OCI-LY3 (cell line): ENCODE measurements at regions not wholly inside any gene's neighbourhood (a gene's known extent, or its start where the extent isn't known, plus 50 kb on each side); places are given as distances from the start of the nearest gene placed in this dataset.
"Not testable (repeated sequence)": the region's sequence is repeated elsewhere in the genome, so short reads cannot be mapped to it uniquely, and the experiment has no call there.

Experiments
- H2AFZ ChIP-seq: fragments of 200-600, 300-600 bp; shearing (Covaris generic); 2 replicates; pipeline ENCODE4 v1.6.0; 2014; ENCODE audit warnings: antibody characterized with exemption, low read depth, low read length
- H3K27ac ChIP-seq: fragments of 200-600, 300-600 bp; sonication (generic); 2 replicates; pipeline ENCODE4 v1.5.1; 2014; ENCODE audit warnings: mild to moderate bottlenecking, low read length, moderate library complexity, mixed read lengths
- H3K27me3 ChIP-seq: fragments of 200-600, 300-600 bp; sonication (generic); 2 replicates; pipeline ENCODE4 v1.6.1; 2014; ENCODE audit warnings: low read depth, low read length, mixed read lengths
- H3K36me3 ChIP-seq: fragments of 200-600, 300-600 bp; sonication (generic); replicated peaks from 2 replicates; pipeline ENCODE3; 2014; ENCODE audit warnings: low read depth, low read length, mixed read lengths
- H3K4me1 ChIP-seq: fragments of 300-600, 200-600 bp; sonication (generic); 2 replicates; pipeline ENCODE4 v1.6.1; 2014; ENCODE audit warnings: low read length, mixed read lengths
- H3K4me2 ChIP-seq: fragments of 200-600, 300-600 bp; sonication (generic); 2 replicates; pipeline ENCODE4 v1.6.1; 2014; ENCODE audit warnings: low read length, mixed read lengths
- H3K4me3 ChIP-seq: fragments of 300-600, 200-600 bp; sonication (generic); 2 replicates; pipeline ENCODE4 v1.5.1; 2014; ENCODE audit warnings: antibody characterized with exemption, mild to moderate bottlenecking, low read length, moderate library complexity
- H3K79me2 ChIP-seq: fragments of 300-600, 200-600 bp; shearing (Covaris generic); 2 replicates; pipeline ENCODE4 v1.6.1; 2014; ENCODE audit warnings: mild to moderate bottlenecking, low read length, mixed read lengths
- H3K9ac ChIP-seq: fragments of 300-600, 200-600 bp; shearing (Covaris generic); 2 replicates; pipeline ENCODE4 v1.6.0; 2014; ENCODE audit warnings: mild to moderate bottlenecking, low read length, moderate library complexity
- H3K9me3 ChIP-seq: fragments of 200-600, 300-600 bp; shearing (Covaris generic); 2 replicates; pipeline ENCODE4 v1.6.1; 2014; ENCODE audit warnings: low read length, mixed read lengths; ENCODE audit not compliant: insufficient read depth
- H4K20me1 ChIP-seq: fragments of 200-600, 300-600 bp; sonication (generic); 2 replicates; pipeline ENCODE4 v1.6.1; 2016; ENCODE audit warnings: low read length, mixed read lengths; ENCODE audit not compliant: insufficient read depth
- EZH2phosphoT487 ChIP-seq: fragments of 200-600 bp; shearing (Covaris generic); IDR thresholded peaks from 2 replicates; pipeline ENCODE4 v1.6.1; 2018; ENCODE audit warnings: antibody characterized with exemption, mixed run types, low read depth
- TF ChIP-seq, protein P1 (sequence below): fragments of 200-600, 300-600 bp; sonication (generic); IDR thresholded peaks from 2 replicates; pipeline ENCODE4 v1.5.1; 2014; ENCODE audit warnings: antibody characterized with exemption, low read length, low read depth

GRCh38 chr3:145290010-145290409 is 871.0 kb downstream of the PLOD2 start:
- no peaks in the 10 kb centered on the region for H3K4me1 ChIP-seq
- H3K4me2 ChIP-seq = no peak overlapping the region
- no peak overlapping the region for H3K9ac ChIP-seq
- no peak overlapping the region for H3K27ac ChIP-seq
- H3K79me2 ChIP-seq = no peaks in the 10 kb centered on the region
- no peaks in the 10 kb centered on the region for H3K9me3 ChIP-seq
- no peak overlapping the region for H2AFZ ChIP-seq
- no peak overlapping the region for H3K4me3 ChIP-seq
- no peaks in the 10 kb centered on the region for H4K20me1 ChIP-seq
- H3K36me3 ChIP-seq = no peaks in the 10 kb centered on the region
- no peaks in the 10 kb centered on the region for H3K27me3 ChIP-seq
- no peak for TF ChIP-seq EZH2phosphoT487
- TF ChIP-seq, protein P1, sequence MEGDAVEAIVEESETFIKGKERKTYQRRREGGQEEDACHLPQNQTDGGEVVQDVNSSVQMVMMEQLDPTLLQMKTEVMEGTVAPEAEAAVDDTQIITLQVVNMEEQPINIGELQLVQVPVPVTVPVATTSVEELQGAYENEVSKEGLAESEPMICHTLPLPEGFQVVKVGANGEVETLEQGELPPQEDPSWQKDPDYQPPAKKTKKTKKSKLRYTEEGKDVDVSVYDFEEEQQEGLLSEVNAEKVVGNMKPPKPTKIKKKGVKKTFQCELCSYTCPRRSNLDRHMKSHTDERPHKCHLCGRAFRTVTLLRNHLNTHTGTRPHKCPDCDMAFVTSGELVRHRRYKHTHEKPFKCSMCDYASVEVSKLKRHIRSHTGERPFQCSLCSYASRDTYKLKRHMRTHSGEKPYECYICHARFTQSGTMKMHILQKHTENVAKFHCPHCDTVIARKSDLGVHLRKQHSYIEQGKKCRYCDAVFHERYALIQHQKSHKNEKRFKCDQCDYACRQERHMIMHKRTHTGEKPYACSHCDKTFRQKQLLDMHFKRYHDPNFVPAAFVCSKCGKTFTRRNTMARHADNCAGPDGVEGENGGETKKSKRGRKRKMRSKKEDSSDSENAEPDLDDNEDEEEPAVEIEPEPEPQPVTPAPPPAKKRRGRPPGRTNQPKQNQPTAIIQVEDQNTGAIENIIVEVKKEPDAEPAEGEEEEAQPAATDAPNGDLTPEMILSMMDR = no peak

GRCh38 chr3:145294572-145294971 is 866.4 kb downstream of the PLOD2 start:
- Histone ChIP-seq H3K27ac (no peak overlapping the region), H3K79me2 (no peaks in the 10 kb centered on the region), H2AFZ (no peak overlapping the region), H3K36me3 (no peaks in the 10 kb centered on the region), H3K4me1 (no peaks in the 10 kb centered on the region), H4K20me1 (no peaks in the 10 kb centered on the region), H3K4me2 (no peak overlapping the region), H3K27me3 (no peaks in the 10 kb centered on the region), H3K4me3 (no peak overlapping the region), H3K9me3 (no peaks in the 10 kb centered on the region), H3K9ac (no peak overlapping the region)
- TF ChIP-seq, protein P1 = no peak
- no peak for TF ChIP-seq EZH2phosphoT487

DNA sequence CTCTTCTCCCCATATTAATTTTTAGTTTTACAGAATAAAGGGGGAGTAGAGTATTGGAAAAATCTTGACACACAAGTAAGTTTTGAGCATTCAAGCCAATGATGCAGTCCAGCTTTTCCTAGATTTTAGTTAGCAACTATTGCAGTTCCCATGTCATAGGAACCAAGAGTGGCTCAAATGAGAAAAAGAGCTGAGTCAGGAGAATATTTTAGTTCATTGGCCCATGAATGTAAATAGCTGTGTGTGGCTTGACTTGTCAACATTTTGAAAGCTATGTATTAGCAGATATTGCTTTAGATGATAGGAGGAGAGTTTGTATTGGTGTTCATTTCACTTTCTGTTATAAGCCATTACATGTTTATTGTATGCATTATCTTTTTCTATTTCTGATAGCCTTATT is 853.7 kb downstream of the PLOD2 start:
- H3K4me3 ChIP-seq = no peak overlapping the region
- H3K4me1 ChIP-seq = no peaks in the 10 kb centered on the region
- H4K20me1 ChIP-seq = no peaks in the 10 kb centered on the region
- no peaks in the 10 kb centered on the region for H3K36me3 ChIP-seq
- no peaks in the 10 kb centered on the region for H3K9me3 ChIP-seq
- no peaks in the 10 kb centered on the region for H3K27me3 ChIP-seq
- no peak overlapping the region for H3K9ac ChIP-seq
- no peak for TF ChIP-seq EZH2phosphoT487
- TF ChIP-seq, protein P1 = no peak
- no peak overlapping the region for H2AFZ ChIP-seq
- no peak overlapping the region for H3K4me2 ChIP-seq
- no peaks in the 10 kb centered on the region for H3K79me2 ChIP-seq
- H3K27ac ChIP-seq = no peak overlapping the region

GRCh38 chr3:145313751-145314150 is 847.2 kb downstream of the PLOD2 start:
- no peaks in the 10 kb centered on the region for H3K27me3 ChIP-seq
- no peak overlapping the region for H3K4me3 ChIP-seq
- no peak overlapping the region for H3K4me2 ChIP-seq
- H3K79me2 ChIP-seq = no peaks in the 10 kb centered on the region
- H3K4me1 ChIP-seq = no peaks in the 10 kb centered on the region
- no peak overlapping the region for H2AFZ ChIP-seq
- no peak for TF ChIP-seq EZH2phosphoT487
- TF ChIP-seq, protein P1 = no peak
- H3K9me3 ChIP-seq = no peaks in the 10 kb centered on the region
- no peak overlapping the region for H3K9ac ChIP-seq
- no peaks in the 10 kb centered on the region for H4K20me1 ChIP-seq
- H3K36me3 ChIP-seq = no peaks in the 10 kb centered on the region
- H3K27ac ChIP-seq = no peak overlapping the region

GRCh38 chr3:145316253-145316652 is 844.7 kb downstream of the PLOD2 start:
- not testable (repeated sequence) for H3K4me1 ChIP-seq, H3K27ac ChIP-seq, H3K9ac ChIP-seq, H4K20me1 ChIP-seq, H3K4me3 ChIP-seq, H2AFZ ChIP-seq, H3K4me2 ChIP-seq, H3K79me2 ChIP-seq, H3K9me3 ChIP-seq, H3K36me3 ChIP-seq, H3K27me3 ChIP-seq
